GM18907 (cell line): ENCODE measurements at regions not wholly inside any gene's neighbourhood (a gene's known extent, or its start where the extent isn't known, plus 50 kb on each side); places are given as distances from the start of the nearest gene placed in this dataset.
A peak's percentile ranks its signal among the peaks of the same experiment; 100 is the strongest.

Source experiments
- ATAC-seq: cut with Tn5 transposase; IDR thresholded peaks from one replicate; pipeline ENCODE4 v1.9.1; 2021; ENCODE audit warnings: mild to moderate bottlenecking, moderate library complexity; ENCODE audit not compliant: unreplicated experiment

GRCh38 chr12:92365836-92366235 is 220.2 kb upstream of the BTG1 start:
- ATAC-seq: no peak

DNA sequence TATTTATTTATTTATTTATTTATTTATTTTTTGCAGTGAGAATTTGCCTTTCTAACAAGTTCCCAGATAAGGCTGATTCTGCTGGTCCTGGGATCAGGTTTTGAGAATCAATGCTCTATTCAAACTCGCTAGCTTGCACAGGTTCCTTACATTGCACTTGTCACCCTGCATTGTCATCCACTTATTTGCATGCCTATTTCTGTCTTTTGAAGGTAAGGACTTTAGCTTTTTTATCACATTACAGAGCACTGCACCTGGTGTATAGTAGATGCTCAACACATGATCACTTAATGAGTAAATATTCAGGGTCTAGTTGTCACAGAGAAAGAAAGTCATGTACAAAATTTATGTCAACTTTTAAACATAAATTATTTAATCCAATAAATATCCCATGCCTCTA is 219.7 kb upstream of the BTG1 start:
- ATAC-seq: no peak

GRCh38 chr12:92363295-92364146 is 217.9 kb upstream of the BTG1 start:
- peak; percentile 71 for ATAC-seq

GRCh38 chr12:92362785-92363184 is 217.1 kb upstream of the BTG1 start:
- peak; percentile 58 for ATAC-seq

DNA sequence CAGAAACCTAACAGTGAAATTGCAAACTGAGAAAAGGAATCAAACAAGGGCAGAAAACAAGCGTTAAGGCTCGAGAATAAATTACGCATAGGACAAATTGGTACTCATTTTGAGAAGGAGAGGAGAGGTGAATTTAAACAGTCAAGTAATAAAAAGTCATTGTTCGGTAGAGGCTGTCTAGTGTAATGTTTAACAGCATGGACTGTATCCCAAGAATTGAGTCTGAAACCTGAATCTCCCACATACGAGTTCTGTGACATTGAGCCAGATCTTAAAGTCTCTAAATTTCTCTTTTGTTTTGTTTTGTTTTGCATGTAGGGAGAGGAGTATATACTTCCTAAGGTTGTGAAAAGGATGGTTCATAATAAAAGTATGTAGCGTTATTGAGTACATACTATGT is 216.5 kb upstream of the BTG1 start:
- no peak for ATAC-seq

DNA sequence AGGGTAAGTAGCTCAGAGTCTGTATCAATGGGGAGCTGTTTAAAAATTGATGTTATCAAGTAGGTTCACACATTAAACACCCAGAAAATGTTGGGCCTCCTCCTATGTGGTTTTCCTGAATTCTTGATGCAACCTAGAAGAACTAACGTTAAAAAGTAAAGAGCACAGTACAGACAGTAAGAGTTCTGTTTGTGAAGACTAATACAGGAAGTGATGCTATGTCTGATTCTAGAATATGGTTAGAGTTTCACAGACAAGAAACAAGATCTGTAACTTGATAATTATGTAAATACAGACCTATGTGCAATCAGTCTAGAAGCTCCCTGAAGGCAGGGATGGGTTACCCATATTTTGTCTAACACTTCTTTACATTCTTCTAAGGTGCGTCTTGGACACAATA is 214.9 kb upstream of the BTG1 start:
- ATAC-seq: no peak

GRCh38 chr12:92359581-92360209 is 214.0 kb upstream of the BTG1 start:
- no peak for ATAC-seq

- ATAC-seq: no peak
Observed at GRCh38 chr12:92357584-92358261, 212.1 kb upstream of the BTG1 start.

- ATAC-seq: peak; percentile 61
Observed at GRCh38 chr12:92356425-92356824, 210.8 kb upstream of the BTG1 start.

DNA sequence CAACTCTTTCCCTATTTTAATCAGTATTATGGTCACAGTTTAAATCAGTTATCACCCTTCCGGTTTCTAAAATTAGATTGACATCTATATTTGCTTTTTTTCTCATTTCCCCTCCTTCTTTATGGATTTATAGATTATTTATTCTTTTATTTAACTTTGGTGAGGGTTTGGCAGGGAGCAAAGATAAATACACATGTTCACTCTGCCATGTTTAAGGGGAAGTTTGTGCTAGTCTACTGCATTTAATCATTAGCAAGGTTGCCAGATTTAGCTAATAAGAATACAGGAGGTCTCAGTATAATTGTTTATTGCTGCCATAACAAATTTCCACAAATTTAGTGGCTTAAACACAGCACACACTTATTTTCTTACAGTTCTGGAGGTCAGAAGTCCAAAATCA is 204.0 kb upstream of the BTG1 start:
- no peak for ATAC-seq

DNA sequence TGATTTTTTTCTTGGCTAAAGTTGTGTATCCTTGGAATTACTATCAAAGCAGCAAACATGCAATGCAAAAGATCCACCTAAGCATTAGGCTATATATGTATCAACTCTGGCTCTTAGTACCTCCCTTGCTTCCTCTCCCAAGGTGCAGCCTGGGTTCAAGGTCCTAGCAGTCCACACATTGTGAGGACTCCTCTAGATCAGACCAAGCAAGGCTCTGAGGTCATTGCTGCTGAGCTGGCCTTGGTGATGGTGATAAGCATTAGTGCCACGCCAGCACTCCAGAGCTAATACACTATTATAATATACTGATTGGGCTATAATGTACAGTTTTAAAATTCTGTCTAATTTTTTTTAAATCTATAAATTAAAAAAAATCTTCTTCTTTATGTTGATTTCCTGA is 196.9 kb upstream of the BTG1 start:
- no peak for ATAC-seq

DNA sequence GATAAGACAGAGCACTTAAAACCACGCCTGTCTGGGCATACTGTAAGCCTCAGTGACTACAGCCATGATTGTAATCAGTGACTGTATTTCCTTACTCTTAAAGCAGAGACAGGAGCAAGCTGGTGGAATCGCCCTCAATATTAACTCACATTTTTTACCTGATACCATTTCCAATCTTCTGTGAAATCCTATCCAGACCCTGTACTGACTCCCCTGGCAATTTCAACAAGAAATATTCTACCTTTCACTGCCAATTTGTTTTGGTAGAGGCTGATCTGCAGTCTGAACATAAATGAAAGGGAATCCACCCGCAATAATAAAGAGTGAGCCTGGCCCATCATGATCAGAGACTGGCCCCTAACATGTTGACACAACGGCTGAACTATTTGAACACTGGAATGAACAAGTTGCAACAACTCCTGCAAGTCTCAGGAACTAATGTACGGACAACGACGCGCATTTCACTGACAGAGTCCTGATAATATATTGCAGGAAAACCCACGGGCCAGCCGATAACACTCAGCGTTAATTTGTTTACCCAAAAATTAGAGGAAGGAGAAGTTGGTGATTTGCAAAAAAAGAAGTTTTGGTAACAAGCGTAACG is 195.5 kb upstream of the BTG1 start:
- ATAC-seq: peak; percentile 78

- ATAC-seq: no peak
Observed at GRCh38 chr12:92340441-92341064, 194.9 kb upstream of the BTG1 start.

GRCh38 chr12:92340003-92340402 is 194.4 kb upstream of the BTG1 start:
- ATAC-seq: no peak

DNA sequence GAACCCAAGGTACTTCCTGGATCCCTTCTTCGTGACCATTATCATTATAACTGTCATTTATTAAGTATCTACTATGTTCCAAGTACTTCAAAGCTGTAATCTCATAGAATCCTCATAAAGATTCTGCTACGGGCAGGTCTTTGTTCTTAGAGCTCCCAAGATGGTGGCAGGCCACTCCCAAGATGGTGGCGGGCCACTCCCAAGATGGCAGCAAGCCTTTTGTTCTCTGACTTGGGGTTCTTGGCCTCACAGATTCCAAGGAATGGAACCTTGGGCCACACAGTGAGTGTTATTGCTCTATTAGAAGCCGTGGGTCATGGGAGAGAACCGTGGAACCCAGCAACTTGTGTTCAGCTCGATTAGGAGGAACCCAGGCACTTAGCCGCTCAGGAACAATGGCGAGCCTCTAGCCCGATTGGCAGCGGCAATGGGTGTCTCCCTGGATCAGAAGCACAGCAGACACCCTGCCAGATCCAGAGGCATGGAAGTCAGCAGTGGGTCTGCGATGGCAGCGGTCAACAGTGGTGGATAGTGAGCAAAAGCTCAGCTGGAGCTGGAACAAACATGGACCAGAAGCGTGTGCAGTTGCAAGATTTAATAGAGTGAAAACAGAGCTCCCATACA is 193.7 kb upstream of the BTG1 start:
- no peak for ATAC-seq

- ATAC-seq: no peak
Observed at GRCh38 chr12:92338671-92339070, 193.0 kb upstream of the BTG1 start.

DNA sequence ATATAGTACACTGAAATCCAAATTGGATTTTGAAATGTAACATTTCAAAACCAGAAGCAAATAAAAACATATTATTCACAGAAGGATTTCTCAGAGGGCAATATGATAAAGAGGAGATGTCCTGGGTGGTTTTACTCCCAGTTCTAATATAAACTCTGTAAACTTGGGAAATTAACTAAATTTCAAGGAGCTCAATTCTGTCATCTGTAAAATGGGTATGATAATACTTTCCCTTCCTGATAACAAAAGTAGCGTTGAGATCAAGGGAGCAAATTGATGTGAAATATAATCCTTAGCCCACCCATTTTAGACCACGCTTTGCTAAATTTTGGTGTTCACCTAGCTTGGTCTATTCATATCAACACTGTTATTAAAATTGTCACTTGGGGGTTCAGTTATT is 192.5 kb upstream of the BTG1 start:
- ATAC-seq: no peak

DNA sequence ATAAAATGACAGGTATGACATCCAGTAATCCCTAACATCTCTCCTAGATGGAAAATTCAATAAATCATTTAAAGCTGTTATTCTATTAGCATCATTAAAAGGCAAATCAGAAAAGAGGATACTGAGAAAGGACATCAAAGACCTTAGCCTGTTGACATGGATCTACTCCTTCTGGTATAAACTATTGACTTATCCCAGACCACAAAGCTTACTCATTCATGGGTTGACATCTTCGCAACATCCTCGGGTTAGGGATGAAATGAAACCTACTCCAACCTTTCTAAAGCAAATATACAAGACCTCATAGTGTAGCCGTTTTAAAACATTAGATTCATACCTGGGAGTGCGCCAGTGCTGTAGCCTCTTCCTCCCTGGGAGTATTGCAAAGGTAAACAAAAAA is 191.5 kb upstream of the BTG1 start:
- ATAC-seq: no peak

- no peak for ATAC-seq
Observed at GRCh38 chr12:92336641-92337040, 191.0 kb upstream of the BTG1 start.

GRCh38 chr12:92335831-92336230 is 190.2 kb upstream of the BTG1 start:
- ATAC-seq: no peak

- ATAC-seq: no peak
Observed at GRCh38 chr12:92334552-92334951, 188.9 kb upstream of the BTG1 start.
